Astrocyte of the spinal cord (primary cell): ENCODE measurements at regions not wholly inside any gene's neighbourhood (a gene's known extent, or its start where the extent isn't known, plus 50 kb on each side); places are given as distances from the start of the nearest gene placed in this dataset.
A peak's percentile ranks its signal among the peaks of the same experiment; 100 is the strongest.

Source experiments
- DNase-seq: peaks from one replicate; pipeline ENCODE4 v3.0.0; 2011; ENCODE audit warnings: low read depth, low spot score
- H3K4me3 ChIP-seq: 2 replicates; pipeline ENCODE4 v1.5.1; 2011; ENCODE audit warnings: low read depth, mild to moderate bottlenecking, low read length, moderate library complexity
- CTCF ChIP-seq: IDR thresholded peaks from 2 replicates; pipeline ENCODE4 v1.5.1; 2012; ENCODE audit warnings: low read depth, mild to moderate bottlenecking, low read length, inconsistent platforms
- in situ Hi-C: cut with HindIII; loops from 2 replicates; pipeline ENCODE4 v1.10.0; 2017; ENCODE audit warnings: low sequenced_read_pairs

- no peak for TF ChIP-seq CTCF
- DNase-seq = no peak
- in situ Hi-C loops = no loop called here
- H3K4me3 ChIP-seq = no peak overlapping the region
Observed at GRCh38 chr2:40746191-40746590, 294.3 kb upstream of the SLC8A1 start.

- no peak for DNase-seq
- H3K4me3 ChIP-seq = no peak overlapping the region
- TF ChIP-seq CTCF = no peak
- in situ Hi-C loops = no loop called here
Observed at GRCh38 chr2:40751981-40752380, 300.1 kb upstream of the SLC8A1 start.

- H3K4me3 ChIP-seq = no peak overlapping the region
- no peak for TF ChIP-seq CTCF
- DNase-seq = no peak
- in situ Hi-C loops = no loop called here
Observed at GRCh38 chr2:40752796-40753195, 300.9 kb upstream of the SLC8A1 start.

- no peak overlapping the region for H3K4me3 ChIP-seq
- no peak for TF ChIP-seq CTCF
Observed at GRCh38 chr2:40754912-40755311, 303.0 kb upstream of the SLC8A1 start.

GRCh38 chr2:40758401-40759155 lies 306.7 kb upstream of the SLC8A1 start:
- H3K4me3 ChIP-seq = no peak overlapping the region
- no peak for TF ChIP-seq CTCF
- no peak for DNase-seq
- in situ Hi-C loops = no loop called here

More at GRCh38 chr2:40754912-40755311, 303.0 kb upstream of the SLC8A1 start:
- no peak for DNase-seq
- in situ Hi-C loops = no loop called here

GRCh38 chr2:40760071-40760666 lies 308.3 kb upstream of the SLC8A1 start:
- TF ChIP-seq CTCF = peak; percentile 80
- in situ Hi-C loops = no loop called here
- no peak overlapping the region for H3K4me3 ChIP-seq
- peak; percentile 56 for DNase-seq
